ENCODE measurements at regions not wholly inside any gene's neighbourhood (a gene's known extent, or its start where the extent isn't known, plus 50 kb on each side); places are given as distances from the start of the nearest gene placed in this dataset.

DNA sequence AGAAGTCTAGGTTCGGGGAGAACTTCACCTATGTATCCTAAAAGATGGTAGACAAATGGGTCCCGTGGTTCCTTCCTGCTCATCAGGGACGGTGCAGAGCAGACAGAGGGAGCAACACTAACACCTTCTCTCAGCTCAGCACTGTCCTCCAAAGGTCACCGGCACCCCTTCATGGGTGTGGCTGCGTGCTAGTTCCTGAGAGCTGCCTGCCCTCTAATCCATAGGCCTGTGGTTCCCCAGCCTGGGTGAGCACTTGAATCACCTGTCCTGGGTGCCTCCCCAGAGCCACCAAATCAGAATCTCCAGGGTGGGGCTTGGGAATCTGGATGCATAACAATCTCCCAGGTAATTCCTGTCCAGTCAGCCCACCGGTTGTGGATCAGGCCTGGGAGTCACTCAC, 113.9 kb upstream of the TMEM45B start (continued):
- TF ChIP-seq, protein P1, sequence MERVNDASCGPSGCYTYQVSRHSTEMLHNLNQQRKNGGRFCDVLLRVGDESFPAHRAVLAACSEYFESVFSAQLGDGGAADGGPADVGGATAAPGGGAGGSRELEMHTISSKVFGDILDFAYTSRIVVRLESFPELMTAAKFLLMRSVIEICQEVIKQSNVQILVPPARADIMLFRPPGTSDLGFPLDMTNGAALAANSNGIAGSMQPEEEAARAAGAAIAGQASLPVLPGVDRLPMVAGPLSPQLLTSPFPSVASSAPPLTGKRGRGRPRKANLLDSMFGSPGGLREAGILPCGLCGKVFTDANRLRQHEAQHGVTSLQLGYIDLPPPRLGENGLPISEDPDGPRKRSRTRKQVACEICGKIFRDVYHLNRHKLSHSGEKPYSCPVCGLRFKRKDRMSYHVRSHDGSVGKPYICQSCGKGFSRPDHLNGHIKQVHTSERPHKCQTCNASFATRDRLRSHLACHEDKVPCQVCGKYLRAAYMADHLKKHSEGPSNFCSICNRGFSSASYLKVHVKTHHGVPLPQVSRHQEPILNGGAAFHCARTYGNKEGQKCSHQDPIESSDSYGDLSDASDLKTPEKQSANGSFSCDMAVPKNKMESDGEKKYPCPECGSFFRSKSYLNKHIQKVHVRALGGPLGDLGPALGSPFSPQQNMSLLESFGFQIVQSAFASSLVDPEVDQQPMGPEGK (CRISPR knock-in tag; IDR thresholded peaks at IDR 0.05; ENCODE audit: borderline replicate concordance) = no peak
- no peak for TF ChIP-seq GLIS3 (CRISPR knock-in tag; IDR thresholded peaks at IDR 0.05)

DNA sequence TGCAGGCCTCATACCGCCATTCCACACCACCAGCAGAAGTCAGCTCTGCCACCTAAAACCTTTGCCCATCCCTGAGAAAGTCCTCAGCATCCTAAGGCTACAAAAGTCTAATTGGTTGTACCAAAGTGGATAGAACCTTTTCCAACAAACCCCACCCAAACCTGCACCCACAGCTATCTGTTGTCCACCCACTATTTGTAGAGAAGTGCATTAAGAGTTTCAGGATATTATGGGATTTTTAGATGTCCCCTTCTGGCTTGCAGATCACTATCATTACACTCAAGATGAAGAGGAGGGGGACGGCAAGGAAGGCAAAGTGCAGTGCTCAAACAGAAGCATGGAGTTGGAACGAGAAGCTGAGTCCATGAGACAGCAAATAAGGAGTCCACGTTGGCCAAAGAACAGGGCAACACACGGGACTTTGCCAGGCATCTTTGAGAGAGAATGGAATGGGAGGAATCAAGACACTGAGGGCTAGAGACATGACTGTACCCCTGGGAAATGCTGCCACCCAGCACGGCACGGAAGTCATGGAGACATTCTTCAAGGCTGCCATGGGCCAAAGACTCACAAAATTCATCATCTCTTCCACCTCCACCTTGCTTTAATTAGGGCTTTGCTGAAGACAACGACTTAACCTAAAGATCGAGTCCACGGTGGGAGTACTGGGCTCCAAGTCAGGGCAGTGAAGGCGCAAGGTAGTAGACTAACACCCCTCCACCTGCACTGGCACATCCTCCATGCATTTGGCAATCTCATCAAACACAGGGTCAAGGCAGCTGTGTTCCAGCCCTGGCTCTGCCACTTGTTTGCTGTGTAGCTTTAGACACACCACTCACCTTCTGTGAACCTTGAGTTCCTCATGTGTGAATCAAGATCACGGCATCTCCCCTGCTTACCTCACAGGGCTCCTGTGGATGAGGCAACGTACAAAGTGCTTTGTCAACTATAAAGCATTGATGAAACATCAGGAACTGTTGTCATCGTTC, 112.9 kb upstream of the TMEM45B start:
- TF ChIP-seq, protein P2, sequence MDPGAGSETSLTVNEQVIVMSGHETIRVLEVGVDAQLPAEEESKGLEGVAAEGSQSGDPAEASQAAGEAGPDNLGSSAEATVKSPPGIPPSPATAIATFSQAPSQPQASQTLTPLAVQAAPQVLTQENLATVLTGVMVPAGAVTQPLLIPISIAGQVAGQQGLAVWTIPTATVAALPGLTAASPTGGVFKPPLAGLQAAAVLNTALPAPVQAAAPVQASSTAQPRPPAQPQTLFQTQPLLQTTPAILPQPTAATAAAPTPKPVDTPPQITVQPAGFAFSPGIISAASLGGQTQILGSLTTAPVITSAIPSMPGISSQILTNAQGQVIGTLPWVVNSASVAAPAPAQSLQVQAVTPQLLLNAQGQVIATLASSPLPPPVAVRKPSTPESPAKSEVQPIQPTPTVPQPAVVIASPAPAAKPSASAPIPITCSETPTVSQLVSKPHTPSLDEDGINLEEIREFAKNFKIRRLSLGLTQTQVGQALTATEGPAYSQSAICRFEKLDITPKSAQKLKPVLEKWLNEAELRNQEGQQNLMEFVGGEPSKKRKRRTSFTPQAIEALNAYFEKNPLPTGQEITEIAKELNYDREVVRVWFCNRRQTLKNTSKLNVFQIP (CRISPR knock-in tag; IDR thresholded peaks at IDR 0.05; ENCODE audit: borderline replicate concordance, low read depth) = no peak
- TF ChIP-seq, protein P3, sequence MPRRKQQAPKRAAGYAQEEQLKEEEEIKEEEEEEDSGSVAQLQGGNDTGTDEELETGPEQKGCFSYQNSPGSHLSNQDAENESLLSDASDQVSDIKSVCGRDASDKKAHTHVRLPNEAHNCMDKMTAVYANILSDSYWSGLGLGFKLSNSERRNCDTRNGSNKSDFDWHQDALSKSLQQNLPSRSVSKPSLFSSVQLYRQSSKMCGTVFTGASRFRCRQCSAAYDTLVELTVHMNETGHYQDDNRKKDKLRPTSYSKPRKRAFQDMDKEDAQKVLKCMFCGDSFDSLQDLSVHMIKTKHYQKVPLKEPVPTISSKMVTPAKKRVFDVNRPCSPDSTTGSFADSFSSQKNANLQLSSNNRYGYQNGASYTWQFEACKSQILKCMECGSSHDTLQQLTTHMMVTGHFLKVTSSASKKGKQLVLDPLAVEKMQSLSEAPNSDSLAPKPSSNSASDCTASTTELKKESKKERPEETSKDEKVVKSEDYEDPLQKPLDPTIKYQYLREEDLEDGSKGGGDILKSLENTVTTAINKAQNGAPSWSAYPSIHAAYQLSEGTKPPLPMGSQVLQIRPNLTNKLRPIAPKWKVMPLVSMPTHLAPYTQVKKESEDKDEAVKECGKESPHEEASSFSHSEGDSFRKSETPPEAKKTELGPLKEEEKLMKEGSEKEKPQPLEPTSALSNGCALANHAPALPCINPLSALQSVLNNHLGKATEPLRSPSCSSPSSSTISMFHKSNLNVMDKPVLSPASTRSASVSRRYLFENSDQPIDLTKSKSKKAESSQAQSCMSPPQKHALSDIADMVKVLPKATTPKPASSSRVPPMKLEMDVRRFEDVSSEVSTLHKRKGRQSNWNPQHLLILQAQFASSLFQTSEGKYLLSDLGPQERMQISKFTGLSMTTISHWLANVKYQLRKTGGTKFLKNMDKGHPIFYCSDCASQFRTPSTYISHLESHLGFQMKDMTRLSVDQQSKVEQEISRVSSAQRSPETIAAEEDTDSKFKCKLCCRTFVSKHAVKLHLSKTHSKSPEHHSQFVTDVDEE (CRISPR knock-in tag; IDR thresholded peaks at IDR 0.05) = no peak
- TF ChIP-seq, protein P4, sequence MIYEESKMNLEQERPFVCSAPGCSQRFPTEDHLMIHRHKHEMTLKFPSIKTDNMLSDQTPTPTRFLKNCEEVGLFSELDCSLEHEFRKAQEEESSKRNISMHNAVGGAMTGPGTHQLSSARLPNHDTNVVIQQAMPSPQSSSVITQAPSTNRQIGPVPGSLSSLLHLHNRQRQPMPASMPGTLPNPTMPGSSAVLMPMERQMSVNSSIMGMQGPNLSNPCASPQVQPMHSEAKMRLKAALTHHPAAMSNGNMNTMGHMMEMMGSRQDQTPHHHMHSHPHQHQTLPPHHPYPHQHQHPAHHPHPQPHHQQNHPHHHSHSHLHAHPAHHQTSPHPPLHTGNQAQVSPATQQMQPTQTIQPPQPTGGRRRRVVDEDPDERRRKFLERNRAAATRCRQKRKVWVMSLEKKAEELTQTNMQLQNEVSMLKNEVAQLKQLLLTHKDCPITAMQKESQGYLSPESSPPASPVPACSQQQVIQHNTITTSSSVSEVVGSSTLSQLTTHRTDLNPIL (CRISPR knock-in tag; IDR thresholded peaks at IDR 0.05; ENCODE audit: low read depth) = no peak
- TF ChIP-seq SNAI2 (CRISPR knock-in tag; IDR thresholded peaks at IDR 0.05) (no peak), ISL1 (CRISPR knock-in tag; IDR thresholded peaks at IDR 0.05) (no peak), ZC3H10 (CRISPR knock-in tag; IDR thresholded peaks at IDR 0.05) (no peak)
- no peak for ATAC-seq

DNA sequence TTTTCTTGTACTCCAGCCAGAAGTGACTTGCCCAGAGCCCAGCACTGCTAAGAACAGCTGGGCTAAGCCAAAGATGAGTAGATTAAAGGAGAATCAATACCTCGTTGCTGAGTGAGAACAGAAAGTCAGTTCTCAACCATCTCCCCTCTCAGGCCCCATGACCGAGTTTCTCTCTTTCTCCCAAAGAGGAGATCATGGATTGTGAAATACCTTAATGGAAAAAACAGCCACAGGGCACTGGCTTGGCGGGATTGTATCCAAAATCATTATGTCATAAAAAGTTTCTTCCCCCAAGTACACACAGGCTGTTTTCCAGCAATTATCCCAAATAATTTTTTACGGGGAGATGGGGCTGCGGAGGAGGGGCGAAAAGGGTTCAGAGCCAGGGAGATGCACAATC, 111.8 kb upstream of the TMEM45B start:
- ATAC-seq = no peak
- TF ChIP-seq, protein P5, sequence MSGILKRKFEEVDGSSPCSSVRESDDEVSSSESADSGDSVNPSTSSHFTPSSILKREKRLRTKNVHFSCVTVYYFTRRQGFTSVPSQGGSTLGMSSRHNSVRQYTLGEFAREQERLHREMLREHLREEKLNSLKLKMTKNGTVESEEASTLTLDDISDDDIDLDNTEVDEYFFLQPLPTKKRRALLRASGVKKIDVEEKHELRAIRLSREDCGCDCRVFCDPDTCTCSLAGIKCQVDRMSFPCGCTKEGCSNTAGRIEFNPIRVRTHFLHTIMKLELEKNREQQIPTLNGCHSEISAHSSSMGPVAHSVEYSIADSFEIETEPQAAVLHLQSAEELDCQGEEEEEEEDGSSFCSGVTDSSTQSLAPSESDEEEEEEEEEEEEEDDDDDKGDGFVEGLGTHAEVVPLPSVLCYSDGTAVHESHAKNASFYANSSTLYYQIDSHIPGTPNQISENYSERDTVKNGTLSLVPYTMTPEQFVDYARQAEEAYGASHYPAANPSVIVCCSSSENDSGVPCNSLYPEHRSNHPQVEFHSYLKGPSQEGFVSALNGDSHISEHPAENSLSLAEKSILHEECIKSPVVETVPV (CRISPR knock-in tag; IDR thresholded peaks at IDR 0.05) = no peak
- TF ChIP-seq ZNF8 (CRISPR knock-in tag; IDR thresholded peaks at IDR 0.05) = no peak
- no peak for TF ChIP-seq ESRRG (CRISPR knock-in tag; IDR thresholded peaks at IDR 0.05)
- no peak for TF ChIP-seq OSR1 (CRISPR knock-in tag; IDR thresholded peaks at IDR 0.05)
- TF ChIP-seq, protein P4 (CRISPR knock-in tag; IDR thresholded peaks at IDR 0.05; ENCODE audit: low read depth) = no peak
- no peak for TF ChIP-seq ZNF565 (CRISPR knock-in tag; conservative IDR thresholded peaks at IDR 0.05; ENCODE audit: low read depth)
- TF ChIP-seq ZFP30 (CRISPR knock-in tag; IDR thresholded peaks at IDR 0.05) = no peak
- TF ChIP-seq BACH2 (CRISPR knock-in tag; IDR thresholded peaks at IDR 0.05; ENCODE audit: borderline replicate concordance) = no peak
- TF ChIP-seq ZFP3 (CRISPR knock-in tag; IDR thresholded peaks at IDR 0.05) = no peak
- TF ChIP-seq ZC3H10 (CRISPR knock-in tag; IDR thresholded peaks at IDR 0.05) = no peak
- TF ChIP-seq CSDC2 (CRISPR knock-in tag; IDR thresholded peaks at IDR 0.05) = no peak
